GM19395 (cell line): ENCODE measurements at regions not wholly inside any gene's neighbourhood (a gene's known extent, or its start where the extent isn't known, plus 50 kb on each side); places are given as distances from the start of the nearest gene placed in this dataset.

Experiments used
- ATAC-seq: cut with Tn5 transposase; IDR thresholded peaks from one replicate; pipeline ENCODE4 v1.9.1; 2021; ENCODE audit warnings: mild to moderate bottlenecking, moderate library complexity; ENCODE audit not compliant: unreplicated experiment

DNA sequence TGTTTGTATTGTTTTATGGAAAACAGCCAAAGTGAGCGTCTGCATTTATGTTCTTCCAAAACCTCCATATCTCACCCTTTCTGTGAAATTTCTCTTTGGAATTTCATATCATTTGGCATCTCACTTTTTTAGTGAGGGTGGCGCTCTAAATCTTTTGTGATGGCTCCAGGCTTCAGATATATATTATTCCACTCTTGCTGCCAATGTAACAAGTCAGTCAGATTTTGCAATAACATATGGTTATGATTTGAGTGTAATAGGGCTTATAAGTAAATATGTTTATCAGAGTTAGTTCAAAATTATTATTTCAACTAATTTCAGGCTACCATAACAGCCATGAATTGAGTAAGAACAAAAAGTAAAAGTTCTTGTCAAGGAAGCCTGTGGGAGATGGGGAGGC is 314.7 kb downstream of the PDGFC start:
- ATAC-seq, result no peak

DNA sequence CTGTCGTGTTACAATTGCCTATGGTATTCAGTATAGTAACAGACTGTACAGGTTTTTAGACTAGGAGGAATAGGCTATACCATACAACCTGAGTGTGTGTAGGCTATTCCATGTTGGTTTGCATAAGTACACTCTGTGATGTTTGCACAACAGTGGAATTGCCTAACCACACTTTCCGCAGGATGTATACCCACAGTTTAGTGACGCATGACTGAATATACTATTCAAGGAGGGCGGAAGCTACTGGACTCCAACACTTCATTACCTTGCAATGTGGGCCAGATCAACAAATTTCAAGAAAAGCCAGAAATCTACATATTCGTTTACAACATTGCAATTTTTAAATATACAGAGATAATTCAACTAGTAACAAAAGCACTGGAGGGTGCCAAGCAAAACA is 317.2 kb downstream of the PDGFC start:
- no peak for ATAC-seq

- no peak for ATAC-seq
Observed at GRCh38 chr4:156643826-156644225, 327.8 kb downstream of the PDGFC start.

GRCh38 chr4:156642161-156642560 is 329.4 kb downstream of the PDGFC start:
- ATAC-seq, result no peak

DNA sequence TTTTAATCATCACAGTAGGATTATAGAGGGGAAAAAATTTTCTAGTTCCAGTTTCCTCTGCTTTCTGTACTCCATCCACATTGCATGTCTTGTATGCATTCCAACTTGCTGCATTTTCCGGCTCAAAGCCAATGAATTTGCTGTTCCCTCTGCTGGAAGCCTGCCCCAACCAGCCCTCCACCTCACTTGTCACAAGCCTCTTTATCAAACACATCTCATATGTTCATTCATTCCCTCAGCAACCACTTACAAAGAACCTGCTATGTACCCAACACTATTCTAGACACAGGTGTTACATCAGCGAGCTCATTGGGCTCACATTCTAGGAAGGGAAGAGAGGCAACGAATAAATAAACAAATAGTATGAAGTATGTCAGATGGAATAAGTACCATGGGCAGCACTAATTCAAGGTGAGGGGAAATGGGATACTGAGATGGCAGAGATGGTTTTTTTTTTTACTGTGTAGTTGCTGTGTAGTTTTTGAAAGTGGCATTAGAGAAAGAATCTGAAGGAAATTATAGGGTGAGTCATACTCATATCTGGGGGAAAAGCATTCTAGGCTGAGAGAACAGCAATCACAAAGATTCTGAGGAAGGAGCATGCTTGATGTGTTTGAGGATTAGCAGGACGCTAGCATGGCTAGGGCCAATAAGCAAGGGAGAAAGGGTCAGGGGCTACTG is 332.5 kb downstream of the PDGFC start:
- no peak for ATAC-seq

DNA sequence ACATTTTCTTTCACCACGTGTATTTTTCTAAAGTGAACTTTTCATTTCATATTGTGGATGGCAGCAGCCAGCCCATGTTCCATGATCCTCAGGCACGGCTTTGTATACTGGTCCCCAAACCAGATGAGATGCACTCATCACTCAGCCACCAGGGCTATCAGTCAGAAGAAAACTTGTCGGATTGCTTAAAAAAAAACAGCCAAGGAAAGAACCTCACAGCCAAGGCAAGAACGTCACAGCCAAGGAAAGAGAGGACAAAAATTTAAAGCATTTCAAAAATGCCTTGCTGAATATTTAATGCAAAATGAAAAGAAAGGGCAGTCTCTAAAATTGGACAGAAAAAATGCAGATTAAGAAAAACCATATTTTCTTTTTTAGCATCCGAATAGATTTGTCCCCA is 333.3 kb downstream of the PDGFC start:
- ATAC-seq, result no peak

- no peak for ATAC-seq
Observed at GRCh38 chr4:156636381-156636780, 335.2 kb downstream of the PDGFC start.

- ATAC-seq, result no peak
Observed at GRCh38 chr4:156635051-156635450, 336.5 kb downstream of the PDGFC start.

GRCh38 chr4:156634612-156635011 is 337.0 kb downstream of the PDGFC start:
- ATAC-seq, result no peak

DNA sequence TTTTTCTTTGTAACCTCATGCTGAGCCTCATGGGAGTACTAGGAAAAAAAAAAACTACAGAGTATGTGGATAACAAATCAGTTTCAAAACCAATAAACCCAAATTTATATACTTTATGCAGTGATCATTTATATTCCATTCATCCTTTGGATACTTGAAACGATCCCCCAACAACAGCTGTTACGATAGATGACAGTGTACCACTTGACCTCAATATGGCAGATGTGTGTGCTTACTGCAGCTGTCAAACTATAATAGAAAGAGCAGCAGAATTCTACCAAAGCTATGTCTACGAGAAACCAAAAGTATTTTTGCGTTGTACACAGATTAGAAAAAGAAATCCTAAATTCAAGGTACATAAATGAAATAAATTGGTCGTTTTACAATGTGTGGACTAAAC is 337.8 kb downstream of the PDGFC start:
- no peak for ATAC-seq

- no peak for ATAC-seq
Observed at GRCh38 chr4:156628858-156629257, 342.7 kb downstream of the PDGFC start.

GRCh38 chr4:156623376-156623775 is 348.2 kb downstream of the PDGFC start:
- ATAC-seq, result no peak

- no peak for ATAC-seq
Observed at GRCh38 chr4:156620786-156621185, 350.8 kb downstream of the PDGFC start.

DNA sequence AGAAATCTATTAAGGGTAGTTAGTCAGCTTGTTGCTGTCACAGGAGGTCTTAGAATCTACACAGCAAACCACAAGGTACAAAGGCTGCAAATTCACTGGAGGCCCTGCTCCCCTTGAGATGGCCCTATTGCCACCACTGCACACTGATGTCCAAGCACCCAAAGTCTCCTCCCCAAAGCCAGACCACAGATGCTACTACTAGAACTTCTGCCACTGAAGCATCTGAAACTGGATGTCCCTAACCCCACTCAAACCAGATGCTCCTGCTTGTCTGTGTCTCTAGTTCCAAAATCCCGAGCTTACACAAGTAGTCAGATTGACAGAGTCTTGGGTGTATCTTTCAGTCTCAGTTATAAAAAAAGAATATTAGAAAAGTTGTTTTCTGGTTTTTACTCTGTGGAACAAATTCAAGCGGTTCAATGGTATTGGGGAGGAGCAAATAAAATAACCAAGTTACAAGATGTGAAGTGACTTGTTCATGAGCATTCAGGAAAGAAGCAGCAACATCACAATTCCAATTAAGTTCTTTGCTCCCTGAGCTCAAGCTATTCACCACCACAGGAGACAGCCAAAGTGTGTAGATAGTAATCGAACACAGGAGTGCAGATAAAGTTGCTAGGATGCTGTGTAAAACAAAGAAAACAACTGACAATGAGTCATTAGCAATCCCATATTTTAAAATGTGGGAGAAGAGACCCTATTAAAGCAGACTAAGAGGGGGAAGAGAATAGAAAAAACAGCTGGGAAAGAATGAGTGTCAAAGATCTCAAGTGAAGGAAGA is 352.3 kb downstream of the PDGFC start:
- ATAC-seq, result no peak

- no peak for ATAC-seq
Observed at GRCh38 chr4:156615066-156615531, 356.5 kb downstream of the PDGFC start.

- ATAC-seq, result no peak
Observed at GRCh38 chr4:156614536-156614935, 357.1 kb downstream of the PDGFC start.

DNA sequence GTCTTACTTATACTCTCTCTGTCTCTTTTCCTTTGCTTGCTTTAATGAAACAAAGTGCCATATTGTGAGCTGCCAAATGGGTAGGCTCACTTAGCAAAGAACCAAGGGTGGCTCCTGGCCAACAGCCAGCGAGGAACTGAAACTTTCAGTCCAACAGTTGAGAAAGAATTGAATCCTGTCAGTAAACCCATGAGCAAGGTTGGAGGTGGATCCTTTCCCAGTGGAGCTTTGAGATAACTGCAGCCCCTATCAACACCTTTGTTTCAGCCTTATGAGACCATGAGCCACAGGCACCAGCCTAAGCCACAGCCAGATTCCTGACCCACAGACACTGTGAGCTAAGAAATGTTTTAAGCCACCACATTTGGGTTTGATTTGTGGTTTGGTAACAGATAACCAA is 362.2 kb downstream of the PDGFC start:
- ATAC-seq, result no peak

- ATAC-seq, result no peak
Observed at GRCh38 chr4:156608651-156609050, 362.9 kb downstream of the PDGFC start.

DNA sequence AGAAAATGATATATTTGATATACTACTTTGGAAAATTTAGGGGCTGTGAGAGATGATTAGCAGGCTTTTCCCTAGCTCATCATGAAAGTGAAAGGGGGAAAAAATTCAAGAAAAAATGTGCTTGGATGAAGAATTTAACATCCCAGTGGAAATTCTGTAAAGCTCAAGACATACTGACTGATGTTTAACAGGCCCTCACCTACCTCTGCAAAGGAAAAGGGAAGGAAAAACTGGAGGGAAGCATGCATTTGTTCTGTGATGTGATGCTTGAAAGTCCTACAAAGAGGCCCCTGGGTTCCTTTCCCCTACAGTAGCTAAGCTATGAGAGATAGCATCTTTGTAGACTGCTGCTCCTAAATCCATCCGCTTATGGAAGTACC is 364.1 kb downstream of the PDGFC start:
- no peak for ATAC-seq

DNA sequence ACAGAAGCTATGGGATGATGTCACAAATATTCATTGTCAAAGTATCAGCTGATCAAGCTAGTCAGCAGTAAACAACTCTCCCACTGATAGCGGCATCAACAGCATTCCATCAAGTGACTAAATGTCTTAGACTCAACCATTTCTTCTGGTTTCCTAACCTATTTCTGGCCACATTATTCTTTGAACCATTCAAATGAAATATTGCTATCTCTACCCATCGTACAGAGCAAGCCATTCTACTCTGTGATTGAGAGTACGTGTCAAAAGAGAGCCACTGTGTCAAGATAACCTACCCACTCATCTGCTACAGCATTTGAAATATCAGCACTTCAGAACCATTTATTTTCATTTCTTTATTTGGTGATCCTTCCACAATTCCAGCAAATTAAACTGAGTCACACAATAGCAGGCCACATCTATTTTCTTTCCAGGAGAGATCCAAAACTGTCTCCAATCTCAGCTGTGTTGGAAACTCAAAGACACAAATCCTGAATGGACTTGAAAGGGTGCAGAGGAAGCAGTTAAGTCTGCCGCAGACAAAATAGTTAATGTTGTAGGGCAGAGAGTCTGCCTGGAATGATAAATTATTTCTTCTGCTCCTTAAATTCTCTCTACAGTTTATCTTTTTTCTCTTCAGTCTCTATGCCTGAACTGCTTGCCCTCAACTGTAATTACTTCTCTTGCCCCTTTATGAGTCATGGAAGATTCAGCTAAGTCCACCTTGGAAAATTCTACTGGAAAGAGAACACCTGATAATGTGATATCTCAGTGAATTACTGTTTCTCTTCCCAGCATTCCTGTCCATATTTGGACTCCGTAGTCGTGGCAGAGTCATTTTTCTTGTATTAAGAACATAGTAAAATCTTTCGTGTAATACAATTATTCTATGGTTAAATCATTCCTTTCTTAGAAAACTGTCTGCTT is 364.8 kb downstream of the PDGFC start:
- no peak for ATAC-seq

- ATAC-seq, result no peak
Observed at GRCh38 chr4:156598138-156598681, 373.4 kb downstream of the PDGFC start.
